T-helper 1 cell treated with Interleukin-12 subunit alpha and Interleukin-12 subunit beta and Interleukin-4 antibody, amounts not matched to agents 30 μg/mL and 1 μg/mL, for 36 hours (primary cell): ENCODE measurements at regions not wholly inside any gene's neighbourhood (a gene's known extent, or its start where the extent isn't known, plus 50 kb on each side); places are given as distances from the start of the nearest gene placed in this dataset.

Experiments used
- H3K27ac Mint-ChIP-seq: one replicate; pipeline ENCODE4 v1.8.0; 2021; ENCODE audit warnings: mild to moderate bottlenecking, mixed read lengths
- H3K27me3 Mint-ChIP-seq: one replicate; pipeline ENCODE4 v1.8.0; 2021; ENCODE audit warnings: low read depth, mixed read lengths
- H3K36me3 Mint-ChIP-seq: one replicate; pipeline ENCODE4 v1.8.0; 2021; ENCODE audit warnings: low read depth, mixed read lengths
- H3K4me1 Mint-ChIP-seq: one replicate; pipeline ENCODE4 v1.8.0; 2021; ENCODE audit warnings: low read depth, mixed read lengths
- H3K4me3 Mint-ChIP-seq: one replicate; pipeline ENCODE4 v1.8.0; 2021; ENCODE audit warnings: mild to moderate bottlenecking, moderate library complexity, mixed read lengths
- H3K9me3 Mint-ChIP-seq: one replicate; pipeline ENCODE4 v1.8.0; 2021; ENCODE audit warnings: mixed read lengths

DNA sequence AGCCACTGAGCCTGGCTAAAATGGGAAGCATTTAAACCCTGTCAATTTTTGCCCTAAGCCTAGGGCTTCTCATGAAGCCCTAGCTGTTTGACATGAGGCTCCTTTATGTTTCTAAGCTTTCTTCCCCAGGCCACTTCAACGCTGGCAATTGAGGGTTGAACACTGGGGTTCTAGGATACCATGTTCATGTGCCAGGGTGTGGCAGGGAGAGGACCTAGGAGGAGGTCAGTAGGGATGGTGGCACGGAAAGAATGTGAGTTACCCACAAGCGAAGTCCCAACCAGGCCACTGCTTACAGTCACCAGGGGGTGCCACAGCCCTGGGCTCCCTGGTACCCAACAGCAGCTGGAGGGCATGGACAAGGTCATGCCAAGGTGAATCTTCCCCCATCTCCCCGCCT, 90.8 kb upstream of the AJAP1 start:
- no peak overlapping the region for H3K4me3 Mint-ChIP-seq
- H3K27ac Mint-ChIP-seq: no peak overlapping the region
- no peaks in the 10 kb centered on the region for H3K9me3 Mint-ChIP-seq
- H3K27me3 Mint-ChIP-seq: no peaks in the 10 kb centered on the region
- no peaks in the 10 kb centered on the region for H3K4me1 Mint-ChIP-seq
- no peaks in the 10 kb centered on the region for H3K36me3 Mint-ChIP-seq

DNA sequence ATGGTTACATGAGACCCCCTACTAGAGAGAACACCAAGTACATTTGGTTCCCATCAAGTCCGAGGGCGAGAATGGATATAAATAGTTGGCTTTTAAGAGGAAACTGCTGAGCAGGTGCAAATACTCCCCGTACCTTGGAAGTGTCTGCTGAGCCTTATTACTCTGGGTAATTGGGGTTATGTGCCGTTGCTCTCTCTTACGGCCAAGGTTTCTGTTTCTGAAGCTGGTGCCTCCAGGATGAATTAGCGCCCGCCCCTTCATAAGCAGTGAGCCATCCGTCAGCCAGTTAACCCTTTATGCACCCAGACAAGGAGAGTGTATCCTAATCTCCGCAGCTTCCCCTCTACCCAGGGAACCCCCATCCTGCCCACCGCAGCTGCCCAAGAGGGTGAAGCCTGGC, 90.4 kb upstream of the AJAP1 start:
- no peak overlapping the region for H3K27ac Mint-ChIP-seq
- no peaks in the 10 kb centered on the region for H3K36me3 Mint-ChIP-seq
- H3K27me3 Mint-ChIP-seq: no peaks in the 10 kb centered on the region
- no peak overlapping the region for H3K4me3 Mint-ChIP-seq
- no peaks in the 10 kb centered on the region for H3K9me3 Mint-ChIP-seq
- H3K4me1 Mint-ChIP-seq: no peaks in the 10 kb centered on the region

DNA sequence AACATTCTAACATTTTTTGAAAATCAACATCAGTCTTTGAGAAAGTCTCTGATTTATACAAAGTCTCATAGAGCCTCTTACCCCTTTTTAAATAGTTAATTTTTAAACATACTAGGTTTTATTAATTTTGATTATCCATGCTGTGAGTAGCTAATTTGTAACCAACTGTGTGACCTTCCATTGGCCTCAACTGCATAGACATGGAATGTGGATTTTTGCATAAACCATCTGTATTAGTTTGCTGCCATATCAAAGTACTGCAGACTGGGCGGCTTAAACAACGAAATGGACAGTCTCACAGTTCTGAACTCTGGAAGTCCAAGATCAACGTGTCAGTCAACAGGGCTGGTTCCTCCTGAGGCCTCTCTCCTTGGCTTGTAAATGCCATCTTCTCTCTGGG, 89.2 kb upstream of the AJAP1 start:
- no peaks in the 10 kb centered on the region for H3K9me3 Mint-ChIP-seq
- H3K4me3 Mint-ChIP-seq: no peak overlapping the region
- no peaks in the 10 kb centered on the region for H3K36me3 Mint-ChIP-seq
- H3K4me1 Mint-ChIP-seq: no peaks in the 10 kb centered on the region
- H3K27me3 Mint-ChIP-seq: no peaks in the 10 kb centered on the region
- H3K27ac Mint-ChIP-seq: no peak overlapping the region

DNA sequence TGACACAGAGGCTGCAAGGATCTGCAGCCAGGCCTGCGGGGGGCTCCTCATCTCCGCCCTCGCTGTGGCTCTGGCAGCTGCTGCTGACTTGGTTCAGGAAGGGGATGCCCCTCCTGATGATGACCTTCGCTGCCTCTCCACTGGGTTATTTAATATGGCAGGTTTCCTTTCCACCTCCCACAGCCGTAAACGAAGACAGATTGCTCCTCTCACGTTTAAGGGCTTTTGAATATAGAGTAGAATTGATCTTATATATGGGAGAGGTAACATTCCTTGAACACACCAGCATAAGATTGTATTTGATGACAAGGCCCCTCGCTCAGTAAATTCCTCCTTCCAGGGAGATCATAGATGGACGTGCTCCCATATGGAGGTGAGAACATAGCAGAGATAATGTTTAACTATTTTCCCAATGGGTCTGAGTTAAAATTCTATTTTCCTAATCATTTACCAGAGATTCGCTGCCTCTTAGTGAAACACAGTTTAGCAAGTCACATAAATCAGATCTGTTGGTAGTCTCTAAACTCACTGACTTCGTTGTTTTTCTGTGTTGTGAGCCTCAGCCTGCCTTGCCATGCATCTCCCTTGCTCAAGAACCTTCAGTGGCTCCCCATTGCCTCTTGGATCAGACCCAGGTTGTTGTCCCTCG, 88.5 kb upstream of the AJAP1 start:
- Mint-ChIP-seq H3K4me1 (no peaks in the 10 kb centered on the region), H3K36me3 (no peaks in the 10 kb centered on the region), H3K4me3 (no peak overlapping the region), H3K9me3 (no peaks in the 10 kb centered on the region), H3K27ac (no peak overlapping the region), H3K27me3 (no peaks in the 10 kb centered on the region)

DNA sequence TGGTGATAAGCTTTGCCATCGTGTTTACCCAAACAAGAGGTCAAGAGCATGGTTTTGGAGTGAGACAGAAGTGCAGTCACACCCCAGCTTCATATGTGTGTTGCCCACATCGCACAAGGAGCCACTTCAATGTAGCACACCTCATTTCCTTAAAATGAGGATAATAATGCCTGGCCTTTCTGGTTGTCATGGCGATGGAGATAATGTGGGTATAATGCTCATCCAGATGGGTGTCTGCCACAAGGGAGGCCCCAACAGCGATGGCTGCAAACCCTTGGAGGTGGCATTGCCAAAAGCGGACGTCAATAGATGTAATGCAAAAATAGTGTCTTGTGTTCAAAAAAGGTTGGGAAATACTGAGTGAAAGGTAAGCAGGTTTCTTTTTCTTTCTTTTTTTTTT, 83.1 kb upstream of the AJAP1 start:
- no peaks in the 10 kb centered on the region for H3K4me1 Mint-ChIP-seq
- H3K36me3 Mint-ChIP-seq: no peaks in the 10 kb centered on the region
- no peaks in the 10 kb centered on the region for H3K9me3 Mint-ChIP-seq
- H3K4me3 Mint-ChIP-seq: no peak overlapping the region
- H3K27me3 Mint-ChIP-seq: peaks cover 5% of the 10 kb centered on the region
- no peak overlapping the region for H3K27ac Mint-ChIP-seq

DNA sequence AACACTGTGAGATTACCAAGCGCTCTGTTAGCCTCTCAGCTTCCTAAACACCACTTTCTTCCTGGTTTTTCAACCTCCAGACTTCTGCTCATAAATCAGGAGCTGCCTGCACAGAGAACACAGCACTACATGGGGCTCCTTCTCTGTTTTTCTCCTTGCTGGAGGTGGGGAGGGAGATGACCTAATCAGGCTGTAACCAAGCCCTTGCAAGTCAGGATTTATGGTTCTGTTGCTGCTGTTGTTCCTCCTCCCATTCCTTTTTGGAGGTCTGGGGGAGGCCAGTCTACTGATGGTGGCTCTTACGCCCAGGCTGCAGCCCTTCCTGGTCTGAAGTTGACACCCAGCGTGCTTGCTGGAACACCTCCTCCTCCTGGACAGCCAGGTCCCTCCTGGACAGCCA, 80.9 kb upstream of the AJAP1 start:
- Mint-ChIP-seq H3K4me3 (no peak overlapping the region), H3K36me3 (no peaks in the 10 kb centered on the region), H3K9me3 (no peaks in the 10 kb centered on the region)

DNA sequence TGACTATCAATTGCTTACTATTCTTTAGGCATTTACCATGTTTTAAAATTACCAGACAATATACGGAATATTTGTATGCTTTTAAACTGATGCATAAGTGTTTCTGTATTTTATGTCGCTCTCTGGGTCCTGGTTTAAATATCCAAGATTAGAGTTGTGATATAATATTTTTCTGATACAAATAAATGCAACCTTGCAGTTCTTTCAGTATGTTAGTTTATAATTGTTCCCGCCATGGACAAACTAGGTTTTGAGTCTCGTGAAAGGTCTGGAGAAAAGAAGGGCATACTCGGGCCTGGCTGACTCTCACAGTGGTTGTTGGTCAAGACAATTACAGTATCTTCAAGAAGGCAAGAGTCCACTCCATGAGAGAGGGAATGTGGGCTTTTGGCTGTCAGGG, 72.6 kb upstream of the AJAP1 start:
- Mint-ChIP-seq H3K9me3 (no peaks in the 10 kb centered on the region), H3K4me3 (no peak overlapping the region), H3K36me3 (no peaks in the 10 kb centered on the region), H3K27ac (no peak overlapping the region), H3K27me3 (peaks cover 45% of the 10 kb centered on the region), H3K4me1 (no peaks in the 10 kb centered on the region)

More for the DNA sequence above, 80.9 kb upstream of the AJAP1 start:
- Mint-ChIP-seq H3K27ac (no peak overlapping the region), H3K27me3 (peaks cover 10% of the 10 kb centered on the region), H3K4me1 (no peaks in the 10 kb centered on the region)

DNA sequence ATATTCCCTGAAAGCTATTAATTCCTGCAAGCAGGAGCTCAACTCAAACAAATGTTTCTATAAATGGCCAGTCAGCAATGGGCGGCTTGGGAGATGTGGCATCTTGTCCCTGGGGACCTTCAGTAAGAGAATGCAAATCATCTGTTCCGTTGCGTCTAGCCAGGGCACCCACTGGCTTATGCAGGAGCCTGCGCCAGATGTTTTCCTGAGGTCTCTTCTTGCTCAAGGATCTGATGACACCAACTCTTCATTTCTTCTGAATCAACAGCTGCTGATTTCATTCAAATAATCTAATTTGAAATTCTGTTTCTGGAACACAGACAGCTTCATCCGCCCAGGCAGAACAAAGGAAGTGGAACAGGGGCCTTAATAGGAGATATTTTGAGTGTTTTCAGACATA, 70.0 kb upstream of the AJAP1 start:
- Mint-ChIP-seq H3K4me1 (no peaks in the 10 kb centered on the region), H3K36me3 (no peaks in the 10 kb centered on the region), H3K4me3 (no peak overlapping the region), H3K27ac (no peak overlapping the region), H3K9me3 (no peaks in the 10 kb centered on the region), H3K27me3 (peaks cover 37% of the 10 kb centered on the region)

DNA sequence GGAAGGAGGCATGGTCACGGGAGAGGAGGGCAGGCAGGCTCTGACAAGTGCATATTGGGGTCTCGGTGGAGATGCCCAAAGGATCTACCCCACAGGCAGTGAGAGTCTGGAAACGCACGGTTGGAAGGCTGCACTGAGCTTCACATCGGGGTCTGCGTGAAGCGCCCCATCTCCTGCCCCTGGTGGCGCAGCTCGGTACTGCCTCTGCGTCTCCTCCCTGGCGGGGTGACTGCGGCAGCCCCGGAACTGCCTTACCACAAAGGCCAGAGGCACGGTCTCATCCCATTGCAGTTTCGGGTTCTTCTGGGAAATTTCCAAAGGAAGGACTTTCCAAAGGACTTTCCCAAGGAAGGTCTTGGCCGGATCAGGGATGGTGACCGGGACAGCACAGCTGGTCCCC, 69.2 kb upstream of the AJAP1 start:
- Mint-ChIP-seq H3K27ac (no peak overlapping the region), H3K4me3 (no peak overlapping the region), H3K27me3 (peaks cover 33% of the 10 kb centered on the region), H3K9me3 (no peaks in the 10 kb centered on the region), H3K36me3 (no peaks in the 10 kb centered on the region), H3K4me1 (no peaks in the 10 kb centered on the region)

DNA sequence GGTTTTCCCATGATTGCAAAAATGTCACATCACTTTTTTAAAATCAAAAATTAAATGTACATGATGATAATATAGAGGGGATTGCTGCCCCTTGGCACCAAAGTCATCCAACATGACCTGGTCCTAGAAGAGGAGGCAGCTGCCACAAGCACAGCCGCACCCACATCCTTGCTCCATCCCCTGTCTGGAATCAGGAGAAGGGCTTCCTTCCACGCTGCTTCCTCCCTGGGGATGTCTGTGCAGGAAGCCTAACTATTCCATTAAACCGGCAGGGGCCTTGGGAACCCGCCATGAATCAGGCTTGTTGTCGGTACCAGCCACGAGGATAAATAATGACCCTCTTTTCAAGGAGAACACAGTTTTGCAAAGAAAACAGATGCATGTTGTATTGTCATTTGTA, 68.7 kb upstream of the AJAP1 start:
- no peak overlapping the region for H3K4me3 Mint-ChIP-seq
- H3K9me3 Mint-ChIP-seq: no peaks in the 10 kb centered on the region
- H3K4me1 Mint-ChIP-seq: no peaks in the 10 kb centered on the region
- peaks cover 33% of the 10 kb centered on the region for H3K27me3 Mint-ChIP-seq
- no peak overlapping the region for H3K27ac Mint-ChIP-seq
- H3K36me3 Mint-ChIP-seq: no peaks in the 10 kb centered on the region

DNA sequence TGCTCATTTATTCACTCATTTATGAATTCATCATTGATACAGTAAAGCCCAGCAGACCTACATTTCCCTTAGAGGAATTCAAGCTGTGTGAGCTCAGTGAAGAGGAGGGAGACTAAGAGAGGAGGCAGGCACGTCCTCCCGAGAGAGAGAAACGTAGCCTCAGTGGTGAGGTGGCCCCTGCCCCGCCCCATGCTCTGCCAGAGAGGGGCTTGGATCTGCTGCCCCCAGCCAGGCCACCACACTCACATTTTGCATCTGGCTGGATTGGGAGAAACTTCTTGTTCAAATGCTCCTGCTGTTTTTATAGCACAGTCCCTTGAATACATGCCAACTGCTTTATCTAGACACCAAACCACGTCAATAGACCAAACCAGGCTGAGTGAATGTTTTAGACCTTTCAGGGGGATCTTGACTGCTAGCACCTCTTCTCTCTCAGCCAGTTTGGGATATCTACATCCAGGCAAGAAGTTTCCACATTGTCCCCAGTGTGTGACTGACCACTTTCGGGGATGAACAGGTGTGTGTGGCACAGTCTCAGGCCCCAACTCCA, 67.7 kb upstream of the AJAP1 start:
- H3K4me1 Mint-ChIP-seq: no peaks in the 10 kb centered on the region
- no peaks in the 10 kb centered on the region for H3K36me3 Mint-ChIP-seq
- peaks cover 33% of the 10 kb centered on the region for H3K27me3 Mint-ChIP-seq
- H3K9me3 Mint-ChIP-seq: no peaks in the 10 kb centered on the region
- H3K4me3 Mint-ChIP-seq: no peak overlapping the region
- H3K27ac Mint-ChIP-seq: no peak overlapping the region

DNA sequence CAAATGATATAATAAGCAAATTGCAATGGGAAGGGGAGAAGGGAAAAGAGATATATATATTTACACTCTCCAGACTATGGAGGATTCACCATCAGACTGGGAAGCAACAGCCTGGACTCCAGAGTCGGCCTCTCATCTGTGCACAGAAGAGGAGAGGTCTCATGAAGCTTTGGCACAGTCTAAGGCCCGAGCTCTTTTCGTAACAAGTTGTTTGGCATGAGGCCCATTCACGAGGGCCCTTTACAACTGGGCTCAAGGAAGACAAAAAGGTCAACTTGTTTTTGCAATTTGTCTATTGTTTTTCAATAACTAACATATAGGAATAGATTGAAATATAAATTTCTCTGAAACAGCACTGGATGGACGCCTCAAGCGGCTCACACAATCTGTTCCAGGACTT, 66.7 kb upstream of the AJAP1 start:
- no peaks in the 10 kb centered on the region for H3K4me1 Mint-ChIP-seq
- no peak overlapping the region for H3K4me3 Mint-ChIP-seq
- H3K36me3 Mint-ChIP-seq: no peaks in the 10 kb centered on the region
- no peaks in the 10 kb centered on the region for H3K9me3 Mint-ChIP-seq
- no peak overlapping the region for H3K27ac Mint-ChIP-seq
- peaks cover 33% of the 10 kb centered on the region for H3K27me3 Mint-ChIP-seq

DNA sequence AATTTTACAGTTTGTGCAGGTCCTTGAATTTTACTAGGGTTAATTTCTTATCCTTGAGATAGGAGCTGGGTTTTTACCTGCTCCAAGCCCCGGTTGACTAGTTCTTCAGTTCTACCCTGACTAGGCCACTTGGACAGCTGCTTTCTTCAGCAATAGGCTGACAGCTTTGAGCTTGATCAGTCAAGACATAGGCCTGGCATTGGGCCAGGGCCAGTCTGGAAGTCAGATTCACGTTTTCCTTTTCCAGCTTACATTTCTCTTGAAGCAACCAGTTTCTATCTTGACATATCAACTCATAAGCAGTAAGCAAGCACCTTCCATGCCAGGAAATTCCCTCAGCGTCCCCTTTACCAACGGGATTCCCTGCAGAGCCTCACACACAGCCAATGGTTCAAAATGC, 63.7 kb upstream of the AJAP1 start:
- Mint-ChIP-seq H3K27me3 (peaks cover 13% of the 10 kb centered on the region), H3K4me3 (no peak overlapping the region), H3K9me3 (no peaks in the 10 kb centered on the region), H3K27ac (no peak overlapping the region), H3K36me3 (no peaks in the 10 kb centered on the region), H3K4me1 (no peaks in the 10 kb centered on the region)

DNA sequence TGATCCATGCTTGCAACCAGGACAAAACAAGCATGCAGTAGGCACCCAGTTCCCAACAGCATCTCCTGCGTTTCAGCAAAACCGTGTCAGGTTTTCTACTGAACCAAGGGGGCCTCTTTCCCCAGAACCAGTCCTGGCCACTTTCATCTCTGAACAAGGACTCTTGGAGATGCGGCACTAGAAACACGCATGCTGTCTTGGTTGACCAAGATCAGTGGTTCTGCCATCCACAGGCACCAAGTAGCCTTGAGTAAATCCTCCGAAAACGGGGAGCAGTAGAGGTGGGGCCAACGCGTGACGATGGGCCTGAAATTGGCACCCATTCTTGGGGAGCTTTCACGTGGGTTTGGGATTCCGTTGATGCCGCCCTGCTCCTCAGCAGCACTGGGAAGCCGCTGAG, 62.5 kb upstream of the AJAP1 start:
- Mint-ChIP-seq H3K4me3 (no peak overlapping the region), H3K27me3 (peaks cover 2% of the 10 kb centered on the region), H3K4me1 (no peaks in the 10 kb centered on the region), H3K27ac (no peak overlapping the region), H3K9me3 (no peaks in the 10 kb centered on the region), H3K36me3 (no peaks in the 10 kb centered on the region)

DNA sequence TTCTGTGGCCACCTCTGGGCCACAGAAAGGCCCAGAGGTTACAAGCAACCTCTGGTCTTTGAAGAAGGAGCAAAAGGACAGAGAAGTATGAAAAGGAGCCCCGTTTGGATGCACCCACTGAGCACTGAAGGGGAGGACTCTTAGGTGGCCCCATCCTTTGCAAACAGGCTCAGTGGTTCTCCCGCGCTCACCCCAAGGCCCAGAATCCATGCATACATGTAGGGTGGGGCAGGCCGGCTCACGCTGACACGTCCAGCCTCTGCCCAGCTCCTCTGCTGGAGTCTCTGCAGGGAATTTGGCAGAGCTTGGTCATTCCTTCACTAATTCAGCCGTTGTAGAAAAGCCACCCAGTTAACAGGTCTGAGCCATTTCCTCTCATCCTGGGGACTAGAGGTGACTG, 61.3 kb upstream of the AJAP1 start:
- Mint-ChIP-seq H3K36me3 (no peaks in the 10 kb centered on the region), H3K4me1 (no peaks in the 10 kb centered on the region), H3K4me3 (no peak overlapping the region), H3K27ac (no peak overlapping the region), H3K9me3 (no peaks in the 10 kb centered on the region), H3K27me3 (no peaks in the 10 kb centered on the region)
